ENCODE measurements at regions not wholly inside any gene's neighbourhood (a gene's known extent, or its start where the extent isn't known, plus 50 kb on each side); places are given as distances from the start of the nearest gene placed in this dataset.

- no peak for TF ChIP-seq CTCF (IDR thresholded peaks at IDR 0.05)
- TF ChIP-seq POLR2A (IDR thresholded peaks at IDR 0.05), result no peak
Measured at GRCh38 chr3:11739706-11740105, 96.0 kb upstream of the VGLL4 start.
